Activated CD4-positive, alpha-beta T cell treated with anti-CD3 and anti-CD28 coated beads, Interleukin-2, amount 10 ng/mL, durations not matched to agents 7 days and 5 days (primary cell): ENCODE measurements at regions not wholly inside any gene's neighbourhood (a gene's known extent, or its start where the extent isn't known, plus 50 kb on each side); places are given as distances from the start of the nearest gene placed in this dataset.
A peak's percentile ranks its signal among the peaks of the same experiment; 100 is the strongest.
"Not testable (repeated sequence)": the region's sequence is repeated elsewhere in the genome, so short reads cannot be mapped to it uniquely, and the experiment has no call there.

ENCODE experiments used
- CTCF ChIA-PET: fragments of 350-600 bp; sonication (Branson Sonifier 250); formaldehyde crosslinking; loops from one replicate; lab custom pipeline; 2021; ENCODE audit warnings: antibody characterized with exemption; lab: Charles Lee
- POLR2A ChIA-PET: fragments of 350-600 bp; sonication (Branson Sonifier 250); formaldehyde crosslinking; loops from one replicate; lab custom pipeline; 2021; ENCODE audit warnings: antibody characterized with exemption; lab: Charles Lee
- DNase-seq: peaks from one replicate; pipeline ENCODE4 v3.0.0-alpha.2; 2020
- H3K27ac Mint-ChIP-seq: one replicate; pipeline ENCODE4 v1.8.0; 2021; ENCODE audit warnings: mild to moderate bottlenecking, moderate library complexity, mixed read lengths
- H3K27me3 Mint-ChIP-seq: one replicate; pipeline ENCODE4 v1.8.0; 2021; ENCODE audit warnings: mixed read lengths
- H3K36me3 Mint-ChIP-seq: one replicate; pipeline ENCODE4 v1.8.0; 2021; ENCODE audit warnings: low read depth, mixed read lengths
- H3K4me1 Mint-ChIP-seq: one replicate; pipeline ENCODE4 v1.8.0; 2021; ENCODE audit warnings: mixed read lengths
- H3K4me3 Mint-ChIP-seq: one replicate; pipeline ENCODE4 v1.8.0; 2021; ENCODE audit warnings: mild to moderate bottlenecking, moderate library complexity, mixed read lengths
- H3K9me3 Mint-ChIP-seq: one replicate; pipeline ENCODE4 v1.8.0; 2021; ENCODE audit warnings: mixed read lengths

DNA sequence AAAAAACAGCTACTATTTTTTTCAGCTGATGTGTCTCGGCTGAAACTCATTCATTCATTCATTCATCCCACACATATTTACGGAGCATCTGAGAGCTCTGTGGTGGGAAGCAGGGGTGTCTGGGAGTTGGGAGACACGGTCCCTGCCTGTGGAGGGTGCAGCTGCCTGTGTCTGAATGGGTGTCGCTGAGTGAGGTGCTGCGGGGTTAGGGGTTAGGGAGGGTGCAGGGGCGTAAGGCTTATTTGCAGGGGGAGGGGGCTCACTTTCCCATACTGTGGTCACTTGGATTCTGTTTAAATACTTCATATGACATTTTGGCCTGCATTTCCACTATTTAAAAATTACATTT is 89.4 kb upstream of the ASB18 start:
- ChIA-PET CTCF (interaction anchor here (1.0 kb wide), 1 partner anchor 17 kb away, joined by 3 read pairs; no protein-coding TSS in a partner anchor), POLR2A (no interaction called here)
- H3K4me1 Mint-ChIP-seq = peaks cover 10% of the 10 kb centered on the region
- H3K27me3 Mint-ChIP-seq = no peaks in the 10 kb centered on the region
- no peaks in the 10 kb centered on the region for H3K9me3 Mint-ChIP-seq
- no peak overlapping the region for H3K27ac Mint-ChIP-seq
- no peak overlapping the region for H3K4me3 Mint-ChIP-seq
- no peaks in the 10 kb centered on the region for H3K36me3 Mint-ChIP-seq
- DNase-seq = no peak

DNA sequence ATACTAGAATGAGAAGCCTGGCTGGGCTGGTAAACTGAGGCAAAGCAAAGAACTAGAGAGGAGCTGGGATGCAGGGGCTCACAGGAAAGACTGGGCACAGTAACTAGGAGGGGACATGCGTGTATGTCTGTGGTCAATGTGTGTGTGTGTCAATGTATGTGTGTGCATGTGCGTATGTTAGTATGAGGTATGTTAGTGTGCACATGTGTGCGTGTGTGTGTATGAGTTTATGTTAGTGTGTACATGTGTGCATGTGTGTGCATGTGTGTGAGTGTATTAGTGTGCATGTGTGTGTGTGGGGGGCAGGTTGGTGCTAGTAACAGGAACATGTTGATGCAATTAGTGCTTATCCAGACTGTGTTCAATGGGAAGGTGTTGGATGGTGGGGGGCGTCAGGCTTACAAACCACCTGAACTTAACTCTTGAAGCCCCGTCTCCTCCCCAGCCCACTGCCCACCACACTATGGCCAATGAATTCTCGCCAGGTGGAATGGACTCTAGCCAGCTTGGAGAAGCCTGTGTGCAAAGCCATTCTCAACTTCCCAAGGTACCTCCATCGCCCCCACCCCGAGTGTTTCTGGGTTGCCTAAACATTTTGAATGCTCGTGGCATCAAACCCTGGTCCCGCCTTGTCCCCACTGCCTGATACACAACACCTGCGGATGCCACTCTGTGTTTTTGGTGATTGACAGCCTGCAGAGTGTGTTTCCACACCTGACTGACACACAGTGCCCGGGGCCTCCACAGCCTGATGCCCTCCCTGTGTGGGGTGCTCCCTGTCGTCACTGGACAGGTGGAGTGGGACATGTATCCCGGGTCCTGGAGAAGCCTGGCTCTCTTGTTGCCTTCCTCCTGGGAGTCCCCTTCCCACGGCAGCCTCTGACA is 90.1 kb upstream of the ASB18 start:
- Mint-ChIP-seq H3K9me3 (no peaks in the 10 kb centered on the region), H3K4me3 (no peak overlapping the region), H3K27ac (no peak overlapping the region), H3K27me3 (no peaks in the 10 kb centered on the region), H3K4me1 (peaks cover 12% of the 10 kb centered on the region), H3K36me3 (no peaks in the 10 kb centered on the region)
- POLR2A ChIA-PET = no interaction called here
- DNase-seq = no peak
- CTCF ChIA-PET = interaction anchor here (1.0 kb wide), 1 partner anchor 17 kb away, joined by 3 read pairs; no protein-coding TSS in a partner anchor

DNA sequence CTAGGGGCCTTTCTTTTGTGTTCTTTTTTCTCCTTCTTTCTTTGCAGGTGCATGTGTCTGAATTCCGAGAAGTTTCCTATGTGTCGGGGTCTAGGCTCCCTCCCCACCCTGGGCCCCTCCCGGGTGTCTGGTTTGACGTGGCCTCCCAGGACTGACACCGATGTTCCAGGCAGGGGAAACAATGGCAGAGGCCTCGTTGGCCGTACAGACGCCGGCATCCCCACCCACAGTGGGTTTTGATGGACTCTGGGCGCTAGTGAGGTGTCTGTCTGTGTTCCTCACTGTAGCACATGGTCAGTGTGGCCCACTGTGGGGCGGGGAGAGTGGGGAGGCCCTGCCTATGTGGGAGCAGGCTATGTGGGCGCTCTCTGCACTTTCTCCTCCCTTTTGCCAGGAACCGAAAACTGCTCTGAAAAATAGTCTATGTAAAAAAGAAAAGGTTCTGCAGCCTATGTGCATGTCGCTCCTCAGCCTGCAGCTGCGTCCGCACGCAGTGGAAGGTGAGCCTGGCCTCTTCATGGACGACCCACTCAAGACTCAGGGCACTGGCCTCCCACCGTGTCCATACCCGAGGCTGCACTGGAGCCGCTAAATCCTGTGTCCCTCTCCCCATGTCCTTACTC is 90.9 kb upstream of the ASB18 start:
- Mint-ChIP-seq H3K36me3 (no peaks in the 10 kb centered on the region), H3K27me3 (no peaks in the 10 kb centered on the region), H3K4me1 (peaks cover 19% of the 10 kb centered on the region), H3K4me3 (no peak overlapping the region), H3K27ac (peak overlapping the region; percentile 43), H3K9me3 (no peaks in the 10 kb centered on the region)
- DNase-seq = no peak
- CTCF ChIA-PET = no interaction called here
- POLR2A ChIA-PET = no interaction called here

DNA sequence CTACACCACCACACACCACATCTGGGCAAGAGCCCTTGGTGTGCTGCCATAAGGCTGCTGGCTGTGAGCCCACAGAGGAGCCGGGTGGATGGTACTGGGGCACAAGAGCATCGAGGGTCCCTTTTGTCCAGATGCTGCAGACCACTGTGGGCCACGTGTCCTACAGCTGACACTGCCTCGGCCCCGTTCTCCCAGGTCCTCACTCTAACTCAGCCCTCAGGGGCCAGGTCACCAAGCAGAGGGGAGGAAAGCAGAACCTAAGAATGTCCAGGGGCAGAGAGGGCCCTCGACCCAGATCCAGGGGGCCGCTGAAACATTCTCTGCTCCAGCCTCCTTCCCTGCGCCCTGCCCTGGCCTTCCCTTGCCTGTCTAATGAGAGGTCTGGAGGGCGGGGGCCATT is 91.7 kb upstream of the ASB18 start:
- H3K4me3 Mint-ChIP-seq = no peak overlapping the region
- no peaks in the 10 kb centered on the region for H3K9me3 Mint-ChIP-seq
- no peak overlapping the region for H3K27ac Mint-ChIP-seq
- peaks cover 19% of the 10 kb centered on the region for H3K4me1 Mint-ChIP-seq
- H3K27me3 Mint-ChIP-seq = peaks cover 4% of the 10 kb centered on the region
- DNase-seq = no peak
- ChIA-PET POLR2A (no interaction called here), CTCF (no interaction called here)
- H3K36me3 Mint-ChIP-seq = no peaks in the 10 kb centered on the region

DNA sequence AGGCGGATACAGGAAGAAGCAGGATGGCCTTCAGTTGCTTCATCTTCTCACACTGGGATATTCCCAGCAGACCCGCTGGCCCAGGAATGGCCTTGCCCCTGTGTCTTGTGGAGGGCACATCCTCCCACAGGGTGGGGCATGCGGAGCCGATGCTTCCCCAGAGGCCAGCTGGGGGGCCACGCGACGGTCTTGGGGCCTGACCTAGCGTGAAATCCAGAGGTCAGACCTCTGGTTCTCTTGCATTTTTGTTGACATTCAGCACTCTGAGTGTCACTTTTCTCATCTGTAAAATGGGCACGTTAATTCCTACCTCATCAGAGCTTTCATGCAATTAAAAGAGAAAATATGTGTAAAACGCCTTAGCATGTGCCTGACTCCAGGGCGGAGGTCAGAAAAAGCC is 92.1 kb upstream of the ASB18 start:
- DNase-seq, H3K9me3 Mint-ChIP-seq, H3K27me3 Mint-ChIP-seq, H3K27ac Mint-ChIP-seq, H3K4me3 Mint-ChIP-seq, POLR2A ChIA-PET, CTCF ChIA-PET, H3K36me3 Mint-ChIP-seq: not testable (repeated sequence)
- H3K4me1 Mint-ChIP-seq = peaks cover 19% of the 10 kb centered on the region

DNA sequence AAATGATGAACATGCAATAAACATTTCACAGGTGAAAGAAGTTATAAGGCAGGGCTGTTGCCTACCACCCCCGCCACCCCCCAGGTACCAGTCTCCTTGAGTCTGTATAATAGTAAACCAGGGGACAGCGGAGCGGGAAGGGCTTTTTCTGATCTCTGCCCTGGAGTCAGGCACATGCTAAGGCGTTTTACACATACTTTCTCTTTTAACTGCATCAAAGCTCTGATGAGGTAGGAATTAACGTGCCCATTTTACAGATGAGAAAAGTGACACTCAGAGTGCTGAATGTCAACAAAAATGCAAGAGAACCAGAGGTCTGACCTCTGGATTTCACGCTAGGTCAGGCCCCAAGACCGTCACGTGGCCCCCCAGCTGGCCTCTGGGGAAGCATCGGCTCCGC is 94.3 kb upstream of the ASB18 start:
- POLR2A ChIA-PET, H3K9me3 Mint-ChIP-seq, H3K36me3 Mint-ChIP-seq, H3K27ac Mint-ChIP-seq, CTCF ChIA-PET, DNase-seq, H3K4me3 Mint-ChIP-seq: not testable (repeated sequence)
- Mint-ChIP-seq H3K27me3 (peaks cover 24% of the 10 kb centered on the region), H3K4me1 (peaks cover 14% of the 10 kb centered on the region)

- H3K4me1 Mint-ChIP-seq = peaks cover 15% of the 10 kb centered on the region
- no peaks in the 10 kb centered on the region for H3K36me3 Mint-ChIP-seq
- ChIA-PET CTCF (no interaction called here), POLR2A (no interaction called here)
- H3K4me3 Mint-ChIP-seq = no peak overlapping the region
- H3K27ac Mint-ChIP-seq = peak overlapping the region; percentile 28
- H3K27me3 Mint-ChIP-seq = peaks cover 33% of the 10 kb centered on the region
- DNase-seq = peak; percentile 50
- no peaks in the 10 kb centered on the region for H3K9me3 Mint-ChIP-seq
Measured at GRCh38 chr2:236359426-236360045, 95.3 kb upstream of the ASB18 start.

- peaks cover 22% of the 10 kb centered on the region for H3K4me1 Mint-ChIP-seq
- no peak for DNase-seq
- ChIA-PET CTCF (no interaction called here), POLR2A (no interaction called here)
- no peaks in the 10 kb centered on the region for H3K36me3 Mint-ChIP-seq
- H3K4me3 Mint-ChIP-seq = no peak overlapping the region
- no peaks in the 10 kb centered on the region for H3K9me3 Mint-ChIP-seq
- H3K27ac Mint-ChIP-seq = no peak overlapping the region
- H3K27me3 Mint-ChIP-seq = peaks cover 40% of the 10 kb centered on the region
Measured at GRCh38 chr2:236360496-236360895, 96.3 kb upstream of the ASB18 start.

- H3K36me3 Mint-ChIP-seq = no peaks in the 10 kb centered on the region
- CTCF ChIA-PET = no interaction called here
Measured at GRCh38 chr2:236363711-236364277, 99.6 kb upstream of the ASB18 start.

GRCh38 chr2:236365258-236366048 is 101.2 kb upstream of the ASB18 start:
- ChIA-PET CTCF (no interaction called here), POLR2A (no interaction called here)

More at GRCh38 chr2:236363711-236364277, 99.6 kb upstream of the ASB18 start:
- no peak for DNase-seq
- peaks cover 44% of the 10 kb centered on the region for H3K4me1 Mint-ChIP-seq
- POLR2A ChIA-PET = no interaction called here
- peaks cover 62% of the 10 kb centered on the region for H3K27me3 Mint-ChIP-seq
- H3K4me3 Mint-ChIP-seq = no peak overlapping the region
- no peaks in the 10 kb centered on the region for H3K9me3 Mint-ChIP-seq
- H3K27ac Mint-ChIP-seq = no peak overlapping the region

DNA sequence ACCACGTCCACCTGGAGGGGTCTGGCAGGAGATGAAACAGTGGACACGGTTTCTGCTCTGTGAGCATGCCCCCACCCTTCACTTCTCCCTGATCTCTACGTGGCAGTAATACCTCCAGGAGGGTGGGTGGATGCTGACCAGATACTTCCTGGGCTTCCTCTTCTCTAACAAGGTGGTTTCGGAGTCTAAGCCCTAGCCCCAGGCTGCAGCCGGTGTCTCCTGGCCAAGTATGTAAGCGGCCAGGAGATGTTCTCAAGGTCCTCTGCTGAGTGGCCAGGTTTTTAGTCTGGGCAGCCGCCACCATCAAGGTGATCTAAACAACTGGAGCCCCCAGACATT is 101.8 kb upstream of the ASB18 start:
- POLR2A ChIA-PET = no interaction called here
- Mint-ChIP-seq H3K27ac (peak overlapping the region; percentile 67), H3K4me3 (peak overlapping the region; percentile 65), H3K9me3 (no peaks in the 10 kb centered on the region), H3K36me3 (no peaks in the 10 kb centered on the region), H3K4me1 (peaks cover 34% of the 10 kb centered on the region), H3K27me3 (peaks cover 74% of the 10 kb centered on the region)
- CTCF ChIA-PET = no interaction called here
- no peak for DNase-seq

More at GRCh38 chr2:236365258-236366048, 101.2 kb upstream of the ASB18 start:
- peak overlapping the region; percentile 65 for H3K4me3 Mint-ChIP-seq
- H3K4me1 Mint-ChIP-seq = peaks cover 34% of the 10 kb centered on the region
- no peaks in the 10 kb centered on the region for H3K9me3 Mint-ChIP-seq
- DNase-seq = no peak
- H3K27me3 Mint-ChIP-seq = peaks cover 74% of the 10 kb centered on the region
- peak overlapping the region; percentile 81 for H3K27ac Mint-ChIP-seq
- no peaks in the 10 kb centered on the region for H3K36me3 Mint-ChIP-seq

DNA sequence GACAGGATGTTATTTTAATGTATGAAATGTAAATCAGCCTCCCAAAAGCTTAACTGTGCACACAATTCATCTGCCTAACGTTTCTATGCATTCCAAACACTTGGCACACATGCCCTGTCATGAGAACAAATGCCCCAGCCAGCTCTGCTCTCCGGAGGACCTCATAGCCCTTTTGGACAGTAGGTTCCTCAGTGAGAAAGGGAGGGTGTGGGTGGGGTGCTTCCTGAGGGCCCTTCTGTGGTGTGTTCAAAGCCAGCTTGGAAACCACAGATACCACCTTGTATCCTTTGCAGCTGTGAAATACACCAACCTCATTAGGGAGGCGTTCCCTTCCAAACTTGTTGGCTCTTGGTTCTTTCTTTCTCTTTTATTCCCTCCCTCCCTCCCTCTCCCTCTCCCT is 102.2 kb upstream of the ASB18 start:
- Mint-ChIP-seq H3K27me3 (peaks cover 75% of the 10 kb centered on the region), H3K4me1 (peaks cover 34% of the 10 kb centered on the region), H3K36me3 (no peaks in the 10 kb centered on the region), H3K27ac (peak overlapping the region; percentile 67), H3K9me3 (no peaks in the 10 kb centered on the region), H3K4me3 (peak overlapping the region; percentile 65)
- DNase-seq = peak; percentile 76
- ChIA-PET POLR2A (no interaction called here), CTCF (interaction anchor here (0.6 kb wide), 1 partner anchor 1901 kb away, joined by 3 read pairs; no protein-coding TSS in a partner anchor)
